ENCODE measurements at regions not wholly inside any gene's neighbourhood (a gene's known extent, or its start where the extent isn't known, plus 50 kb on each side); places are given as distances from the start of the nearest gene placed in this dataset.
"Not testable (repeated sequence)": the region's sequence is repeated elsewhere in the genome, so short reads cannot be mapped to it uniquely, and the experiment has no call there.

- DNase-seq = no peak
Measured at GRCh38 chr13:87122551-87122950, 548.6 kb upstream of the SLITRK5 start.

- DNase-seq = no peak
Measured at GRCh38 chr13:87123987-87124784, 547.0 kb upstream of the SLITRK5 start.

GRCh38 chr13:87124785-87125074 lies 546.4 kb upstream of the SLITRK5 start:
- no peak for DNase-seq

GRCh38 chr13:87128036-87128435 lies 543.1 kb upstream of the SLITRK5 start:
- DNase-seq = no peak

- DNase-seq = no peak
Measured at GRCh38 chr13:87128491-87128890, 542.7 kb upstream of the SLITRK5 start.

GRCh38 chr13:87129602-87130300 lies 541.4 kb upstream of the SLITRK5 start:
- DNase-seq = no peak

GRCh38 chr13:87130423-87130822 lies 540.7 kb upstream of the SLITRK5 start:
- DNase-seq = no peak

GRCh38 chr13:87131611-87132010 lies 539.6 kb upstream of the SLITRK5 start:
- no peak for DNase-seq

GRCh38 chr13:87138866-87139265 lies 532.3 kb upstream of the SLITRK5 start:
- no peak for DNase-seq

- no peak for DNase-seq
Measured at GRCh38 chr13:87147076-87147475, 524.1 kb upstream of the SLITRK5 start.

GRCh38 chr13:87153371-87153770 lies 517.8 kb upstream of the SLITRK5 start:
- no peak for DNase-seq

- DNase-seq = no peak
Measured at GRCh38 chr13:87166348-87166747, 504.8 kb upstream of the SLITRK5 start.

- peak; percentile 4 for DNase-seq
Measured at GRCh38 chr13:87168390-87168789, 502.8 kb upstream of the SLITRK5 start.

GRCh38 chr13:87169337-87169736 lies 501.8 kb upstream of the SLITRK5 start:
- DNase-seq = no peak

GRCh38 chr13:87172166-87172835 lies 498.9 kb upstream of the SLITRK5 start:
- no peak for DNase-seq

- not testable (repeated sequence) for DNase-seq
Measured at GRCh38 chr13:87185138-87185537, 486.0 kb upstream of the SLITRK5 start.

- not testable (repeated sequence) for DNase-seq
Measured at GRCh38 chr13:87186647-87187046, 484.5 kb upstream of the SLITRK5 start.

- not testable (repeated sequence) for DNase-seq
Measured at GRCh38 chr13:87191485-87191884, 479.7 kb upstream of the SLITRK5 start.

- DNase-seq = no peak
Measured at GRCh38 chr13:87198371-87198770, 472.8 kb upstream of the SLITRK5 start.

- DNase-seq = no peak
Measured at GRCh38 chr13:87206708-87207107, 464.5 kb upstream of the SLITRK5 start.

- no peak for DNase-seq
Measured at GRCh38 chr13:87207280-87208003, 463.7 kb upstream of the SLITRK5 start.

GRCh38 chr13:87208636-87209035 lies 462.5 kb upstream of the SLITRK5 start:
- DNase-seq = no peak

GRCh38 chr13:87234981-87235380 lies 436.2 kb upstream of the SLITRK5 start:
- DNase-seq = no peak
